ENCODE measurements at regions not wholly inside any gene's neighbourhood (a gene's known extent, or its start where the extent isn't known, plus 50 kb on each side); places are given as distances from the start of the nearest gene placed in this dataset.
"Not testable (repeated sequence)": the region's sequence is repeated elsewhere in the genome, so short reads cannot be mapped to it uniquely, and the experiment has no call there.

DNA sequence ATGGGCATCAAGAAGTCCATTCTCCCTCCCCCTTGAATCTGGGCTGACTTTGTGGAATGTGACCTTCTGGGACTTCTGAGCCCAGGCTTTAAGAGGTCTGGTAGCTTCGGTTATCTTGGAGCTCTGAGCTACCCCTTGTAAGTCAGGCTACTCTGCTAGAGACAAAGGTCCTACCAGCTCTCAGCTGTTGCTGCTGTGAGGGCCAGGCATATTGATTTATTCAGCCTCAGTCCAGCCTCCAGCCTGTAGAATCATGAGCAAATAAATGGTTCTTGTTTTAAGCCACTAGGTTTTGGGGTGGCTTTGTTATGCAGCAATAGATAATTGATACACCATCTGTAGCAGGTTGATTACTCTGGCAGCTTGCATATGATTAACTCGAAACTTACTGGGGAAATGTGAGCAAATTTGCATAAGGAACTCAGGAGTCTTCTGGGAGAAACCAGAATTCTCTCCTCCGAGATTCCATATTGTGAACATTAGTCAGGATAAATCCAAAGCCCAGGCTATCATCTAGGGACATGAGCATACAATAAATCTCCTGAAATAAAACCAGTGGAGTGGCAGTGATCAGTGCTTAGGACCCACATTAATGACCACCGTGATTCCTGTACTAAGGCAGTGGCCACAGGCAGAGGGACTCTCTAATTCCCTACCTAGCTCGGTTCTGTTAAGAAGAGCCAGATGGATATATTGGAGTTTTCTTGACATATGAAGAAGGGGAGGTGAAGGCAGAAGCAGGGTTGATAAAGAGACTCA is 336.1 kb downstream of the CDC5L start:
- DNase-seq: no peak

DNA sequence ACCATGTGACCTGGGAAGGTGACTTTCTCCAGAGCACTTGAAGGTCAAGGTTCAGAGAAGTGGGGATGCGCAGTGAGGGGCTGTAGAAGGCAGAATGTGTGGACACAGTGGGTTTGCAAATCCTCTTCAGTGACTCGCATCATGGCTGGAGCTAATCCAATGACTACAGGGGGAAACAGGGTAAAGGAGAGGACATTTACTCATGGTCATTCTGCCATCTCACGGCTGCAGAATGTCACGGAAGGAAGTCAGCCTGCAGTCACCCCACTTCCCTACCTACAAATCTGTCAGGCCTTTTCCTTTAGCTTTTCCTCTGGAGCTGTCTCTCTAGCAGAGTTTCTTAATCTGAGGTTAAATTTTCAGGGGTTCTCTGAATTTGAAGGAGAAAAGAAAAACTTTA is 337.6 kb downstream of the CDC5L start:
- DNase-seq: no peak

DNA sequence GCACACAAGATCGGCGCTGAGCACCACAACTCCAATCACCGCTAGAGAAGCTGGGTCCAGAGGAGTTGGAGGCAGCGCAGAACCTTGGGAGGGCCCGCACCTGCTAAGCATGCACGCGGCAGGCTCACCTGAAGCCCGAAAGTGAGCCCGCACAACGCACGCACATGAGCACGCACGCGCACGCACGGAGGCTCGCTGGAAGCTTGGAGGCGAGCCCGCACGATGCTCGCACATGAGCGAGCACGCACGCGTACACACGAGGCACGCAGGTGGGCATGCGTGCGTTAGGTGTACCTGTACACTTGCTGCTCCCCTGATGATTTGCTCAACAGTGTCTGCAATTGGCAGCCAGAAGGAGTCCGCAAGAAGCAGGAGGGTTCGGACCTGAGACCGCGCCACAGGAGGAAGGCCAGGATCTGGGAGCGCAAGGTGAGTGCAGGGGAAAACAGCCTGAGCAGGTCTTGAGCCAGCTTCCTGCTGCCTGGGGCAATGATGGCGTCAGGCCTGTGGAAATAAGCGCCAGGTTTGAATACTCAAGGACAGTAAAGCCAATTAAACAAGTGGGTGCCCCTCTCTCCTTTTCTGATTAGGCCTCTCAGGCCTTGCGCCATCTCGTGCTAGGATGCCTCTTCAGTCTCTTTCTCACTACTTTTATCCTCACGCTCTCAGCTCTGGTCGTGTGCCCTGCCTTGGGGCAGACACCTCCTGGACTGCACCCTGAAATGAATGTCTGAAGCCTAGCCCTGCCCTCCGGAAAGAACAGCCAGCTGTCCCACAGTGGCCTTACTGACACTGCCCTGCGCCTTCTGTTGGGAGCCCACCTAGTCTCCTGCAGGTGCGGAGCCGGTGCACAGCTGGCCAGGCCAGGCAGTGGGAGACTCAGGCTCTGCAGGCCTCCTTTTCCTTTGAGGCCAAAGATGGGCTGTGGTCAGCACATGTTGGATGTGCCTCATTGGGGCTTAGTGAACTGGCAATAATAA is 340.4 kb downstream of the CDC5L start:
- DNase-seq: no peak

DNA sequence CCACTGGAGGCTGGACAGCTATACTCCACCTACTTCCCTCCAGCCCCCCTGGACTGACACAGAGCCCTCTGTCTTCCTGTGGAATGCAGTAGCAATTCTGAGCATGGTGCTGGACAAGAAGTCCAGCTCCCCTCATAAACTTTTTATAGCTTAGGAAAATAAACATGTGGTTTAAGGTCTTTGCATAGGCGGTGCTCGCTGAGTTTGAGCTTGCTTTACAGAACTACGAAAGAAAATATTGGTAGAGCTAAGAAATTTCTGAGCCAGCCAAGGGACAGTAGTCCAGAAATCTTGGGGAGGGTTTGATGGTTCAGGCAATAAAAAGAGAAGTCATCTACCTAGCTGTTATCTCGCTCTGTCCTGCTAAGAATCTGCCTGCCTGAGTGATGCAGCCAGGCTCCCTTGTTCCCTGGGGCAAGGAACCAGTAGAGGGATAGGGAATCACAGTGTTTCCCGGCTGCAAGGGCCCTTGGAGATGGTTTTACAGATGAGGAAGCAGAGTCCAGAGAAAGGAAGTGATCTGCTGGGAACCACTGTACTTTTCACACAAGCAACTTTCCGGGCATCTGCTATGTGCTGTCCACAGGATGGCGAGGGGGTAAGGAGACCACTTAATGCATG is 343.4 kb downstream of the CDC5L start:
- no peak for DNase-seq

DNA sequence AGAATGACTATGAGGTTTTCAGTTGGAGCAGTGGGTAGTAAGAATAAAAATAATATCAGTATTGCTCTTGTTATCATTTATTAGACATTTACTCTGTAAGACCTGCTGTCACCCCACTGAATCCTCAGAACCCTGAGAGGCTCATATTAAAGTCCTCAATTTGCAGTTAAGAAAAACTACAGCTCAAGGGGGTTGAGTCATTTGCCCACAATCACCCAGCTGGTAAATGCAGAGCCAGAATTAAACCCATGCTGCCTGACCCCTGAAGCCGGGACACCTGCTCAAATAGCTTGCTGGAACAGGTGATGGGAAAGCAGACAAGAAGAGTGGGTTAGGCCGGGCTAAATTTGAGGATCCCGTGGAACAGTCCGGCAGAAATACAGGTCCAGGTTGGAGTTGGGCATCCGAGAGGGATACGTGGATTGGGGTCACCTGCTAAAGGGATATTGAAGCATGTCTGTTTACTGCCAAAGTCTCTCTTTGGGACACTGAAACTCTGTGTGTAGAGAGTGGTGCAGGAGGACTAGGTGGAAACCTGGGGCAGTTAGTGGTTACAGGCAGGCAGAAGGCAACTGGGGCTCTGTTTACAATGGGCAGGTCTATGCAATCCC is 344.1 kb downstream of the CDC5L start:
- DNase-seq: no peak

DNA sequence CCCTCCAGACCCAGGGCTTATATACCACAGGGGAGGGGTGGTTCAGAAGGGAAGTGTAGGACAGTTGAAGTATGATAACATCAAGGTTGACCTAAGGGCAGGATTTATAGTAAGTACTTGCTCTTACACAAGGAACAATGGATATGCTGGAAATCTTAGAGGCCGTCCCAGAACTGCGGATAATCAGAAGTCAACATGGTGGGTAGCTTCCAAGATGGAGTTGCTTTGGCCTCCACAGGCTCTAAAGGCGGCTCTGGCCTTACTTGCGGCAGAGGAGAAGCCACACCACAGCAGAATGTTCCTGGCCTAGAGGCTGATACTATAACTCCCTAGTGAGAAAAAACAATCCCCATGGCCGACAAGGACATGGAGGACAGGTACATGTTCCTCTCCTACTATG is 344.7 kb downstream of the CDC5L start:
- no peak for DNase-seq

DNA sequence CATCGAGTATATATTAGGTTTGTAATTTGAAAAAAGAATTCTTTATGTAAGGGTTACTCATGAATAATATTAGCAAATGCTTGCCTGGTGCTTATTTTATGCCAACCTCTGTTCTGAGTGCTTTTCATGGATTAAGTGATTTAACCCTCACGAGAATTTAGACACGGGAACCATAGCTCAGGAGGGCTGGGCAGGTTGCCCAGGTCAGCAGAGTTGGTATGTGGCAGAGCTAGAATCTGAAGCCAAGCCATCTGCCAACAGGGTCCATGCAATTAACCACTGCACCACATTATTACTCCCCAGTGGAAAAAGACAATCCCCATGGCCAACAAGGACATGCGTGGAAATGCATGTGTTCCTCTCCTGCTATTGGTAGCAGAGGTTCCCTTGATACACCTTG is 345.6 kb downstream of the CDC5L start:
- no peak for DNase-seq

DNA sequence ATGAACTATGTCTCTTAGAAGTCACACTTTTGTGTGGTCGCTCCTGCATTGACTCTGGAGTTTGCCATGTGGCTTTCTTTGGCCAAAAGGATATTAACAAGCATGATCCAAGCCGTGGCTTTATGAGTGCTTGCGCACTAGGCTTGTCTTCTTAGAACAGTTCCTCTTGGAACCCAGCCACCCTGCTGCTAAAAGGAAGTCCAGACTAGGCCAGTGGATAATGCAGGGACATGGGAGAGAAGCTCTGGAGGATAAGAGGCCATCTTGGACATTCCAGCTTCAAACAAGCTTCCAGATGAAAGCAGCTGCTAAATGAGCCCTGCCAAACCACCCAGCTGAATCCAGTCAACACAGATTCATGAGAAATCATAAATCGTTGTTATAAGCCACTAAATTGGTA is 346.4 kb downstream of the CDC5L start:
- no peak for DNase-seq

DNA sequence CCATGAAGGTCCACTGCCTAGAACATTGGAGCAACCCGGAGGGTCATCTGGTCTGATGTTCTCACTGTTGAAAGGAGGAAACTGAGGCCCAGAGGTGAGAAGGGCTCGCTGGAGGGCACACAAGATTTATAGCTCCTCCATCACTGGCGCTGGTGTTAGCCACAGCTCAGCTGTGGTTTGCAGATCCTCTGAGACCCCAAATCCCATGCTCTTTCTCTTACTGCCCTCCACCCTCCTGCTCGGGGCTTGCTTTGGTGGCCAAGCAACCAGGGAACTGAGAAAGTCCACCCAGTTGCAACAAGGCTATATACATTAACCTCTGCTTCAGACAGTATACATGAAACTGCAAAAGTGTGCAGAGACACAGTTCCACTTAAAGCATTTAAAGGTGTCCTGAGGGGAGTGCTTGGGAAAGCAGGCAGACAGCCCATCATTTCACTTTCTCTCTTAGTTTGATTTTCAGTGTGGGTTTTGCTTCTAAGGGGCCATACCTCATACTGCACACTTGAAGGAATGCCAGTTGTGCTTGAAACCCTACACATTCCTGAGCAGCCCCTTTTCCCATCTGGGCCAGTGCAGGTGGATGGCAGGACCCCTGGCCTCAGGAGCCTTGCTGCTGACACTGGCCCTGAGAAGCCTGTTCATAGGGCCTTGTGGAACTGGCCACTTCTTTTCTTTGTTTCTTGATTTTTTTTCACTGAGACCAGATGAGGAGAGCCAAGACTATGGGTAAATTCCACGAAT is 347.6 kb downstream of the CDC5L start:
- DNase-seq: no peak

DNA sequence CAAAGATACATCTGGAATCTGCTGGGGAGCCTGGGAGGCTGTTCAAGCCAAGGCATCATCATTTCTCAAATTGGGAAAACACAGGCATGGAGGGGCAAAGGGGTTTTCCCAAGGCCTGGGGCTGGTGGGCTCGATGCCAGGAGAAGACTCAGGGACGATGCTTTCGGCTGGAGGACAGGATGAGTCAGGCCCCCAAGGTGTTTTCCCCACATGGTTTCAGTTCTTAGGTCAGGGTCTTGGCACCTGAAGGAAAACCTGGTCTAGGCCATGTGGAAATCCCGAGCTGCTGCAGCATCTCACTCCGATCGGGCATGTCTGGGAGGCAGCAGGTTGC is 348.1 kb downstream of the CDC5L start:
- no peak for DNase-seq

DNA sequence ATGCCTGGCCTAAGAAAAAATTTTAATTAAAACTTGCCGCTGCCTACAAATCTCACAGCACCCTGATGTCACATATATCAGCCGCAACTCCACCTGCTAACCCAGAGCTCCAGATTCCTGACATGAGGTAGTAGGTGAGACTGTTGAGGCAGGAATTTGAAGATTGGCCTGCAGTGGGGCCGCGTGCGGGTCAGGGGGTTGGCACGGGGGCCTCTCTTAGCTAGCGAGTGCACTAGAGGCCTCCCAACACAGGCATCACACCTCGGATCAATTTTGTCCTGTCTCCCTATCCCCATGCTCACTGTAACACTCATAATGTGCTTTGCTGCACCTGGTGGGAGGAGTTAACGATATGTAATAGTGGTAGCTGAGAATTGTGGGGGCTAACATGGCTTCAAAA is 349.8 kb downstream of the CDC5L start:
- no peak for DNase-seq

DNA sequence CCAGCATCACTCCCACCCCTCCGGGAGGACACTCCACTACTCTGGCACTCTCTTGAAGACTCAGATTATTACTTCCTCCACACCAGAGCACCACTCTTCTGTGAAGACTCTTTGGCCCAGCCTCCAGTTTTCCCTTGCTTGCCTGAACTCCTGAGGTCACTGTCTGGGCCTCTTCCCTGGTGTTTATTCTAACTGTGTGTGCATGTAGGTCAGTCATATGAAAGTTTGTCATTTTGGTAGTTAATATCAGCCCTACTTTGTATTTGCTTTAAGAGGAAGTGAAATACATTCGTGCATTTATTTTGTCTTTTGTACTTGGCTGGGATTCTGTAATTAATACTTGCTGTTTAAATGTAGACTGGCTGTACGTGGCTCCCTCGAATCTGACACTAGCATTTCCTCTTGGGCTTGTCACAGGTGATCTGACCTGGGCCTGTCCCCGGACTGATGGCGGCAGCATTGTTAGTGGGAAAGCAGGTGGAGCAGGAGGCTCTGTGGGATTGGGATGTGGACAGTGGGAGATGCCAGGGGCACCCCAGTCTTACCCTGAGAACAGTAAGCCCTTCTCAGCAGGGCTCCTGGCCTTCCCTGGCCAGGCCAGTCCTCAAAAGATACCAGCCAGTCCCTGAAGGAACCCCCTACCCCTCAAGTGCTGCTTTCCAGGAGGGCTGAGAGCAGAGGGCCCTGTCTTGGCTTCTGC is 350.5 kb downstream of the CDC5L start:
- DNase-seq: no peak

DNA sequence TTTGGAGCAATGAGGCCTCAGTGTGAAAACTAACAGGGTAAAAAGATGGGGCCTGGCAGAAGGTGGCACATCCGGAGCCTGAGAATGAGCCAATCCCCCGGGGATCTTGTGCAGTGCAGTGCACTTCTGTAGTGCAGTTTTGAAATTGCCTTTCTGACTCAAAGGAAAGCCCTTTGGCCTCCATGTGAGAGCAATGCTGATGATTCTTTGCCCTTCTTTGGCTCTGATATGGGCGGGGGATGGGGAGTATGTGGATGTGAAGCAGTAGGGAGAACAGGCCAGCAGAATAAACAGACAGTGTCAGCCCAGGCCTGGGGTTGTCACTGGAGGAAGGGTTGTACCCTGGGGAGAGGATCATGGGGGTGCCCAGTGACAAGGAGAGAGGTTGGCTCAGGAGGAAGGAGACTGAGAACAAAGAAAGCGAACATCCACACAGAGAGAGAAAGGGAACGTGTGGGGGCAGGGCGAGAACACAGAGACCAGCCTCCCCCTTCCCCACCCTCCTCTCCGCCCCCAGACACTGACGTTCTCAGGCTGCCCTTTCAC is 351.2 kb downstream of the CDC5L start:
- DNase-seq: no peak

DNA sequence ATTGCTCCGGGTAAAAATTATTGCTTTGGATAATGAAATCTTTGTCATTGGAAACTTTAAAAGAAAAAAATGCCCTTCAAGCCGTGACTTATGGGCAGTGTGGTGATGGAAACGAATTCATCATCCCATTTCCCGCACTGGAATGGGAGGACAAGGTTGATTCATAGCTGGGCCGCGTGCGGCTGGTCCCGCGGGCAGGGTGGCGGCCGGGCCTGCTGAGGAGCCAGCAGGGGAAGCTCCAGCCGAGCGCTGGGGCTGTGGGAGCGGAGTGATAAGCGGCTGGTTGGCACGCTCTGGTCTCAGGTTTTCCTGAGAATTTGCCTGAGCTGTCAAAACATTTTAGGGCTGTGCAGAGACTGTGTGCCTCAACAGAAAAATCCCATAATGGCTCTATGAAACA is 351.7 kb downstream of the CDC5L start:
- no peak for DNase-seq

DNA sequence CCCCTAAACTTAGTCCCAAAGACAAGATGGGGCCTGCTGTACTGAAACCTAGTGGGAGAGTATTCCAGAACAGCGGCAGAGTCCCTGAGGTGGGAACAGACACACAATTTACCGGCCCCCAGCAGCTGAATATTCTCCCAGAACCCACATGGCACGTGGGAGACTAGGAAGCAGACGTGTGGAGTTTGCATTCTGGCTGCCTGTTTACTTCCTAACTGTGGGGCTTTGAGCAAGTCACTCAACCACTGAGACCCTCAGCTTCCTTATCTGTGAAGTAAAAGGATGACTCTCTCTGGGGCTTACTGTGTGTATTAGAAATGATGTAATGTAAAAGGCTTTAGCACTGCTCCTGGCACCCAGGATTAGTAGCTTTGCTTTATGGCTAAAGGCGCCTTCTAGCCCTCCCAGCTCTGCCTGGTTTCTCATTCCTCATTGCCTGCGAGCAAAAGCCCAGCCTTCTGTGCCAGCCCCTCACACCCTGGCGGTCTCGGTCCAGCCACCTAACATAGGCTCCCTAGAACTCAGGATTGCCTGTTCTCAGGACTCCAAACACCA is 353.1 kb downstream of the CDC5L start:
- DNase-seq: no peak

DNA sequence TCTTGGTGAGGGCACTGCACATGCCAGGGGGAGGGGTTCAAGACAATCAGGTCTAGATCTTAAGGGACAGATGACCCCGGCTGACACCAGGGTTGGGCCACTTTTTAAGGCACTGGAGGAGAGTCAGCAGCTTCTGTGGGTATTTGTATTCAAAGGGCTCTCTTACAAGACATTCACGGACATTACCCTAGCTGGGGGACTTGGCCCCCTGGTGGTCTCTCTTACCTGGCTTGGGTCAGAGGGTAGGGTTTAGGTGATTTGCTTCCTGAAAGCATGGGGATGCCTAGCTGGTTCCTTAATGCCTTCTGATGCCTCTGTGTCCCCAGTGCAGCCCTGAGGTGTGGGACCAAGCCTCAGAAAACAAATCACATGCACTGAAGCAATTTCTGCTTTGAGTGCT is 354.7 kb downstream of the CDC5L start:
- DNase-seq: no peak

DNA sequence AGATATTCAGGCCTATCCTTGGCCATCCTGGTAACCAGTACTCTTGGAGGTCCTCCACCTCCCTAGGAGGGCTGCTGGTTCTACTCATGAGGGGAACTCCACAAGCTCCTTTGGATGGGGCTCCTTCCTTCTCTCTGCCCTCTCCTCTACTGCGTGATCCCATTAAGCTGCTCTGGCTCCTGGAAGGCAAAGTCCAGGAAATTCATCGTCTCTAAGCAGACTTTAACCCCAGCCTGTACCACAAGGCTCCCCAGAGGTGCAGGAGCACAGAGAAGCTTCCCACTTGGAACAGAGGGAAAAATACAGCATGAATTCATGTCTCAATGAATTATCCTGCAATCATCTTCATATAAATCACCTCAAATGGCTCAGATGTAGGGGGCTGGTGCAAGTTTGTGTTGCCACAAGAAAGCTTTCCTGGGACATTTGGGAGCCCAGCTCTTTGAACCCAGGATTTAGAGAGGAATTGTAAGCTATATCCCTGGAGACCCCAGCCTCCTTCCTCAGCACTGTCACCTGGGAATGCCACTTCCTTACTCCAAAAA is 355.4 kb downstream of the CDC5L start:
- no peak for DNase-seq

DNA sequence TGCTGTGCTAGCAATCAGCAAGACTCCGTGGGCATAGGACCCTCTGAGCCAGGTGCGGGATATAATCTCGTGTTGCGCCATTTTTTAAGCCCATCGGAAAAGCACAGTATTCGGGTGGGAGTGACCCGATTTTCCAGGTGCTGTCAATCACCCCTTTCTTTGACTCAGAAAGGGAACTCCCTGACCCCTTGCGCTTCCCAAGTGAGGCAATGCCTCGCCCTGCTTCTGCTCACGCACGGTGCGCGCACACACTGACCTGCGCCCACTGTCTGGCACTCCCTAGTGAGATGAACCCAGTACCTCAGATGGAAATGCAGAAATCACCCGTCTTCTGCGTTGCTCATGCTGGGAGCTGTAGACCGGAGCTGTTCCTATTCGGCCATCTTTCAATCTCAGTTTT is 372.6 kb downstream of the CDC5L start:
- DNase-seq: not testable (repeated sequence)

DNA sequence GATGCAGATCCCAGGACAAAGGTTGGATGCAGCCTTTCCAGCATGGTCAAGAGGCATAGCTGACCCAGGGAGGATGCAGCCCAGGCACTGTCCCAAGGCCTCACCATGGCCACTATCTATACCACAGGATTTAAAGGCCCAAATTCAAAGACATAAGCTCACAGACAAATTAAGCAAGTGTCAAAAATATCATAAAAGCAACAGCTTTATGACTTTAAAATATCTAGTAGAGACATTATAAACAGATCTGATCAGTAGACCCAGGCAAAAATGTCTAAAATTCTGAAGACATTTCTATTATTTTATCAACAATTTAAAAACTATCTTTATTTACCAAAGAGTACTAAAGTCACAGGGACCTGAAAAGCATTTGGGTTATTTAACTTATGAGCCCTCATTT is 373.5 kb downstream of the CDC5L start:
- DNase-seq: no peak

DNA sequence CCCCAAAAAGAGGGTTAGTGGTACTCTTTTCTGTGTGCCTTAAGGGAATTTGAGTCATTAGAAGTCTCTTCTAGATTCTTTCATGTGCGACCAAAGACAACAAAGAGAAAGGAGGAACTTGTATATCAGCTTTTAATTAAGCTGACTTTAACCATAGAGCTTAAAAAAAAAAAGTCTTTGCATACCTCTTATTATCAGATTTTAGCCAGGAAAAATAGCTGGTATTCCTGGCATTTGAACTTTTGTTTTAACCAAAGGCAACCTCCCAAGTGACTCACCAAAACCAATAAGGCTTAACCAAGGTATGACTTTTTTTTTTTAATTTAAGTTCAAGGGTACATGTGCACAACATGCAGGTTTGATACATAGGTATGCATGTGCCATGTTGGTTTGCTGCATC is 375.0 kb downstream of the CDC5L start:
- no peak for DNase-seq

Measured in stimulated activated naive CD4-positive, alpha-beta T cell (primary cell).